ENCODE measurements at regions not wholly inside any gene's neighbourhood (a gene's known extent, or its start where the extent isn't known, plus 50 kb on each side); places are given as distances from the start of the nearest gene placed in this dataset.

GRCh38 chr6:154579485-154579884, 69.0 kb upstream of the CNKSR3 start:
- POLR2A ChIA-PET = no interaction called here
- Histone ChIP-seq H3F3A (replicated peaks; ENCODE audit: insufficient read depth) (no peaks in the 10 kb centered on the region), H3K9ac (no peak overlapping the region), H3K4me2 (no peak overlapping the region), H2AFZ (ENCODE audit: low read depth) (no peak overlapping the region), H4K20me1 (ENCODE audit: insufficient read depth) (no peaks in the 10 kb centered on the region), H3K36me3 (replicated peaks in 1 of 2; ENCODE audit: control insufficient read depth in 1 of 2, insufficient read depth in 2 of 2, low read length in 1 of 2) (no peaks in the 10 kb centered on the region), H3K27ac (ENCODE audit: low read depth in 2 of 2, low read length in 1 of 2) (no peak overlapping the region), H3K9me3 (no peaks in the 10 kb centered on the region), H3K4me1 (ENCODE audit: control insufficient read depth in 1 of 2, insufficient read depth in 2 of 2, low read depth in 1 of 2, low read length in 1 of 2) (peaks cover 0 to 8% of the 10 kb centered on the region in 2 experiments; a peak in 1 of 4 replicates), H3K9me2 (no peaks in the 10 kb centered on the region), H3K27me3 (ENCODE audit: insufficient read depth) (no peaks in the 10 kb centered on the region), H3K4me3 (ENCODE audit: low read depth in 2 of 2, low read length in 1 of 2) (no peak overlapping the region), H3K79me2 (ENCODE audit: insufficient read depth) (no peaks in the 10 kb centered on the region)
- CTCF ChIA-PET = no interaction called here
- WGBS (ENCODE audit: low lambda C conversion rate) = 52% methylated on average over 3 of the region's 3 CpGs
- no peak for DNase-seq
- TF ChIP-seq TCF12 (IDR thresholded peaks at IDR 0.05) (no peak), ELF1 (IDR thresholded peaks at IDR 0.05) (no peak), YY1 (IDR thresholded peaks at IDR 0.05; ENCODE audit: low read depth) (no peak), FOSL2 (IDR thresholded peaks at IDR 0.05; ENCODE audit: borderline replicate concordance, low read depth) (no peak), FOXM1 (IDR thresholded peaks at IDR 0.05; ENCODE audit: low read depth) (no peak), ZBTB33 (IDR thresholded peaks at IDR 0.05; ENCODE audit: borderline replicate concordance, low read depth) (no peak), PBX3 (IDR thresholded peaks at IDR 0.05) (no peak), RCOR1 (IDR thresholded peaks at IDR 0.05; ENCODE audit: low read length) (no peak), GABPA (IDR thresholded peaks at IDR 0.05; ENCODE audit: low read depth) (no peak), TEAD4 (IDR thresholded peaks at IDR 0.05; ENCODE audit: borderline replicate concordance, insufficient read depth) (no peak), USF1 (IDR thresholded peaks at IDR 0.05; ENCODE audit: borderline replicate concordance, low read depth) (no peak), NRF1 (IDR thresholded peaks at IDR 0.05; ENCODE audit: low read depth, low read length) (no peak)
- TF ChIP-seq, protein P1, sequence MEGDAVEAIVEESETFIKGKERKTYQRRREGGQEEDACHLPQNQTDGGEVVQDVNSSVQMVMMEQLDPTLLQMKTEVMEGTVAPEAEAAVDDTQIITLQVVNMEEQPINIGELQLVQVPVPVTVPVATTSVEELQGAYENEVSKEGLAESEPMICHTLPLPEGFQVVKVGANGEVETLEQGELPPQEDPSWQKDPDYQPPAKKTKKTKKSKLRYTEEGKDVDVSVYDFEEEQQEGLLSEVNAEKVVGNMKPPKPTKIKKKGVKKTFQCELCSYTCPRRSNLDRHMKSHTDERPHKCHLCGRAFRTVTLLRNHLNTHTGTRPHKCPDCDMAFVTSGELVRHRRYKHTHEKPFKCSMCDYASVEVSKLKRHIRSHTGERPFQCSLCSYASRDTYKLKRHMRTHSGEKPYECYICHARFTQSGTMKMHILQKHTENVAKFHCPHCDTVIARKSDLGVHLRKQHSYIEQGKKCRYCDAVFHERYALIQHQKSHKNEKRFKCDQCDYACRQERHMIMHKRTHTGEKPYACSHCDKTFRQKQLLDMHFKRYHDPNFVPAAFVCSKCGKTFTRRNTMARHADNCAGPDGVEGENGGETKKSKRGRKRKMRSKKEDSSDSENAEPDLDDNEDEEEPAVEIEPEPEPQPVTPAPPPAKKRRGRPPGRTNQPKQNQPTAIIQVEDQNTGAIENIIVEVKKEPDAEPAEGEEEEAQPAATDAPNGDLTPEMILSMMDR (IDR thresholded peaks at IDR 0.05) = no peak
